ENCODE measurements at regions not wholly inside any gene's neighbourhood (a gene's known extent, or its start where the extent isn't known, plus 50 kb on each side); places are given as distances from the start of the nearest gene placed in this dataset.

DNA sequence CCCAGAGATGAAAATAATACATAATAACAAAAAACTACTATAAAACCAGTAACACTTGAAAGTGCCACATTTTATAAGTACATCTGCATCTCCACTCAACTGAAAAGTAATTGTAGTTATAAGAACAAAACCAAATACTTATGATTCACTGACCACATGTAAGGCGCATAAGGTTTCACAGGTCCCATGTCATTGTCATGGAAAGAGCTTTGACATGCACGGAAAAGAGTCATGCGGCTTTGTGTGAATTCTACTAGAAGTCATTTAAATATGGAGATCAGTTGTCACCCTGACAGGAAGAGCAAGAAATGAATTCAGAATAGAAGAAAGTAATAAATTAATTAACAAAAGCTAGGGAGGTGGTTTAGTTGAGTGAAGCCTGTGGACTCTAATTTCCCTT, 459.1 kb downstream of the CDH2 start:
- H3K4me3 Mint-ChIP-seq, result no peak overlapping the region
- no peaks in the 10 kb centered on the region for H3K36me3 Mint-ChIP-seq (ENCODE audit: insufficient read depth)
- peaks cover 10% of the 10 kb centered on the region in 2 donors for H3K9me3 Mint-ChIP-seq
- H3K27ac Mint-ChIP-seq, result no peak overlapping the region
- no peaks in the 10 kb centered on the region for H3K4me1 Mint-ChIP-seq (ENCODE audit: low read depth in 2 of 2)
- ATAC-seq (replicated peaks), result no peak
- no peaks in the 10 kb centered on the region for H3K27me3 Mint-ChIP-seq
- DNase-seq, result no peak

GRCh38 chr18:27717250-27717649, 459.7 kb downstream of the CDH2 start:
- ATAC-seq (replicated peaks) (no peak), DNase-seq (no peak)
- Mint-ChIP-seq H3K4me1 (ENCODE audit: low read depth in 2 of 2) (no peaks in the 10 kb centered on the region), H3K27ac (no peak overlapping the region), H3K36me3 (ENCODE audit: insufficient read depth) (no peaks in the 10 kb centered on the region), H3K9me3 (peaks cover 10% of the 10 kb centered on the region in 2 donors), H3K4me3 (no peak overlapping the region), H3K27me3 (no peaks in the 10 kb centered on the region)

GRCh38 chr18:27715751-27716150, 461.2 kb downstream of the CDH2 start:
- Mint-ChIP-seq H3K36me3 (ENCODE audit: insufficient read depth) (no peaks in the 10 kb centered on the region), H3K4me3 (no peak overlapping the region), H3K27me3 (no peaks in the 10 kb centered on the region), H3K9me3 (peaks cover 10% of the 10 kb centered on the region in 2 donors), H3K27ac (no peak overlapping the region), H3K4me1 (ENCODE audit: low read depth in 2 of 2) (no peaks in the 10 kb centered on the region)
- DNase-seq, result no peak
- ATAC-seq (replicated peaks), result no peak

DNA sequence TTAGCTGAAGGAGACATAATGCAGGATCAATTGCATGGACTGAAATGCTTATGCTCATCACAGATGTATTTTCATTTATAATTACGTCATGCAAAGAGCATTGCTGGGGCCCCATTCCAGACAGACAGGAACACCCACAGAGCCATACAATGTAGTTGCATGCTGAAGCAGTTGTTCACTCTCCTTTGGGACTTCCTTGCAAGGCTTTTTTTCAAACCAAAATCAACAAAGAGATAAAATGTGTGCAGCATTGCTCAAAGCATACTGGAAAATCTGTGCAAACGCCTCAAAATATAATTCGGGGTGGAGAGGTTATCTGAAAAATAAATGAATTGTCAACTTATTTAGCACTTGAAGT, 463.2 kb downstream of the CDH2 start:
- Mint-ChIP-seq H3K4me3 (no peak overlapping the region), H3K4me1 (ENCODE audit: low read depth in 2 of 2) (no peaks in the 10 kb centered on the region), H3K27me3 (no peaks in the 10 kb centered on the region), H3K9me3 (peaks cover 11 to 16% of the 10 kb centered on the region in 2 donors), H3K27ac (no peak overlapping the region), H3K36me3 (ENCODE audit: insufficient read depth) (no peaks in the 10 kb centered on the region)
- DNase-seq (no peak), ATAC-seq (replicated peaks) (no peak)

DNA sequence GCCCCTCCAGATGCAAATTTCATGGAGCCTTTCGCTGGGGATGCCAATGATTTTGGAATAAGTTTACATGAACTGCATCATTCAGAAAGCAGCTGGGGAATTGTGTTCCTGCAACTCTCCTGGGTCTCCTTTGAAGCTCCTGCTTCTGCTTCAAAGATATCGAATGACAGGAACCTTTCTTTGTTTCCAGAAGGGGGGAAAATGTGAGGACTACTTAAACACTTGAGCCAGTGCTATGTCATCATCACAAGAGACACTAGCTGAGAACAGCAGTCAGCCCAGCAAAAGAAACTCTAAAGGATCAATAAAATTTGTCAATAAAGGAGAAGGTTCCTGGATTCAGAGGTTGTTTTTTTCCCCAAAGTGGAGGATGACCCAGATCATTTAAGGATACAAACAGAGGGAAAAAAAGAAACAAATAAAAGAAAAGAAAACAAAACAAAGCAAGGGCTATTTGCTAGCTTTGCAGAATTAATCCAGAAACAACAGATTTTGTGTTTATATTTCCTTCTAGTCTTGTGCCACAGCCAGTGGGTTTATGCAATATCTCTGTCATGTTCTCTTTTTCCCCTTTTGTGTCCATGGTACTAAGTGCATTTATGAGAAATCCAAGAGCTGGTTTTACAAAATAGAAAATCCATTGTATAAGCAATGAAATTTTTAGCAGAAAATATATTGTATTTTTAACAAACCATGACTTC, 463.7 kb downstream of the CDH2 start:
- DNase-seq, result no peak
- H3K9me3 Mint-ChIP-seq, result peaks cover 11 to 17% of the 10 kb centered on the region in 2 donors
- no peaks in the 10 kb centered on the region for H3K27me3 Mint-ChIP-seq
- H3K4me3 Mint-ChIP-seq, result no peak overlapping the region
- ATAC-seq (replicated peaks), result no peak
- no peaks in the 10 kb centered on the region for H3K4me1 Mint-ChIP-seq (ENCODE audit: low read depth in 2 of 2)
- no peak overlapping the region for H3K27ac Mint-ChIP-seq
- no peaks in the 10 kb centered on the region for H3K36me3 Mint-ChIP-seq (ENCODE audit: insufficient read depth)

- no peaks in the 10 kb centered on the region for H3K36me3 Mint-ChIP-seq (ENCODE audit: insufficient read depth)
- H3K27me3 Mint-ChIP-seq, result no peaks in the 10 kb centered on the region
- H3K4me1 Mint-ChIP-seq (ENCODE audit: low read depth in 2 of 2), result no peaks in the 10 kb centered on the region
- DNase-seq (no peak), ATAC-seq (replicated peaks) (no peak)
- no peak overlapping the region for H3K4me3 Mint-ChIP-seq
- no peak overlapping the region for H3K27ac Mint-ChIP-seq
- H3K9me3 Mint-ChIP-seq, result peaks cover 12 to 15% of the 10 kb centered on the region in 2 donors
Measured at GRCh38 chr18:27712066-27712465, 464.9 kb downstream of the CDH2 start.

DNA sequence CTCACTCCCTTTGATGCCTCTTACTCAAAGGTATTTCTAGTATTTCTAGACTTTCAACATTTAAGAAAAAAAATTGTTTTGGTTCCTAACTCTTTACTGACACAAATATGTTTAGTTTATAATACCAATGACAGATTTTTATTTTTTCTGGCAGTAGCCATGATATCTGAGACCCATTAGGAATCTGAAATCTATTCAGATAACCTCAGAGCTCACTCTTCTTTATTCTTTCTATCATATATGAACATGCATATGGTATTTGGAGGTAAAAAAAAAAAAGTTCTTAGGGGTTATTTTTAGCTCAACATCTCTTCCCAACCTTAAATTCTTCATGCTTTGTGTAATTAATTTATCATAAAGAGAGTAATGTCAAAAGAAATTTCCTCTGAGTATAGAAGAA, 465.5 kb downstream of the CDH2 start:
- no peak overlapping the region for H3K4me3 Mint-ChIP-seq
- H3K9me3 Mint-ChIP-seq, result peaks cover 8 to 13% of the 10 kb centered on the region in 2 donors
- H3K4me1 Mint-ChIP-seq (ENCODE audit: low read depth in 2 of 2), result no peaks in the 10 kb centered on the region
- no peak overlapping the region for H3K27ac Mint-ChIP-seq
- no peaks in the 10 kb centered on the region for H3K36me3 Mint-ChIP-seq (ENCODE audit: insufficient read depth)
- ATAC-seq (replicated peaks), result no peak
- DNase-seq, result no peak
- H3K27me3 Mint-ChIP-seq, result no peaks in the 10 kb centered on the region

GRCh38 chr18:27709344-27709743, 467.6 kb downstream of the CDH2 start:
- Mint-ChIP-seq H3K4me1 (ENCODE audit: low read depth in 2 of 2) (no peaks in the 10 kb centered on the region), H3K9me3 (peaks cover 7 to 9% of the 10 kb centered on the region in 2 donors), H3K27ac (no peak overlapping the region), H3K36me3 (ENCODE audit: insufficient read depth) (no peaks in the 10 kb centered on the region), H3K27me3 (no peaks in the 10 kb centered on the region), H3K4me3 (no peak overlapping the region)
- no peak for ATAC-seq (replicated peaks)
- DNase-seq, result no peak

- H3K27ac Mint-ChIP-seq, result no peak overlapping the region
- DNase-seq, result no peak
Measured at GRCh38 chr18:27707201-27707600, 469.7 kb downstream of the CDH2 start.

GRCh38 chr18:27704736-27705361, 472.1 kb downstream of the CDH2 start:
- Mint-ChIP-seq H3K27ac (no peak overlapping the region), H3K27me3 (no peaks in the 10 kb centered on the region), H3K9me3 (peaks cover 16 to 23% of the 10 kb centered on the region in 2 donors), H3K4me3 (no peak overlapping the region), H3K36me3 (ENCODE audit: insufficient read depth) (no peaks in the 10 kb centered on the region), H3K4me1 (ENCODE audit: low read depth in 2 of 2) (no peaks in the 10 kb centered on the region)
- ATAC-seq (replicated peaks) (no peak), DNase-seq (no peak)

More at GRCh38 chr18:27707201-27707600, 469.7 kb downstream of the CDH2 start:
- H3K36me3 Mint-ChIP-seq (ENCODE audit: insufficient read depth), result no peaks in the 10 kb centered on the region
- peaks cover 11 to 19% of the 10 kb centered on the region in 2 donors for H3K9me3 Mint-ChIP-seq
- no peaks in the 10 kb centered on the region for H3K27me3 Mint-ChIP-seq
- H3K4me1 Mint-ChIP-seq (ENCODE audit: low read depth in 2 of 2), result no peaks in the 10 kb centered on the region
- no peak for ATAC-seq (replicated peaks)
- H3K4me3 Mint-ChIP-seq, result no peak overlapping the region

- Mint-ChIP-seq H3K4me3 (no peak overlapping the region), H3K27ac (no peak overlapping the region), H3K9me3 (peaks cover 18 to 27% of the 10 kb centered on the region in 2 donors), H3K4me1 (ENCODE audit: low read depth in 2 of 2) (no peaks in the 10 kb centered on the region), H3K36me3 (ENCODE audit: insufficient read depth) (no peaks in the 10 kb centered on the region), H3K27me3 (no peaks in the 10 kb centered on the region)
- DNase-seq (no peak), ATAC-seq (replicated peaks) (no peak)
Measured at GRCh38 chr18:27699137-27699536, 477.8 kb downstream of the CDH2 start.

GRCh38 chr18:27696148-27696547, 480.8 kb downstream of the CDH2 start:
- H3K27ac Mint-ChIP-seq, result no peak overlapping the region
- no peaks in the 10 kb centered on the region for H3K27me3 Mint-ChIP-seq
- H3K4me1 Mint-ChIP-seq (ENCODE audit: low read depth in 2 of 2), result no peaks in the 10 kb centered on the region
- no peak for ATAC-seq (replicated peaks)
- H3K4me3 Mint-ChIP-seq, result no peak overlapping the region
- peaks cover 16 to 21% of the 10 kb centered on the region in 2 donors for H3K9me3 Mint-ChIP-seq
- no peaks in the 10 kb centered on the region for H3K36me3 Mint-ChIP-seq (ENCODE audit: insufficient read depth)
- DNase-seq, result no peak

- no peaks in the 10 kb centered on the region for H3K4me1 Mint-ChIP-seq (ENCODE audit: low read depth in 2 of 2)
- H3K36me3 Mint-ChIP-seq (ENCODE audit: insufficient read depth), result no peaks in the 10 kb centered on the region
- DNase-seq, result no peak
- peaks cover 16 to 21% of the 10 kb centered on the region in 2 donors for H3K9me3 Mint-ChIP-seq
- no peak for ATAC-seq (replicated peaks)
- H3K4me3 Mint-ChIP-seq, result no peak overlapping the region
- H3K27me3 Mint-ChIP-seq, result no peaks in the 10 kb centered on the region
- H3K27ac Mint-ChIP-seq, result no peak overlapping the region
Measured at GRCh38 chr18:27695503-27695902, 481.4 kb downstream of the CDH2 start.

DNA sequence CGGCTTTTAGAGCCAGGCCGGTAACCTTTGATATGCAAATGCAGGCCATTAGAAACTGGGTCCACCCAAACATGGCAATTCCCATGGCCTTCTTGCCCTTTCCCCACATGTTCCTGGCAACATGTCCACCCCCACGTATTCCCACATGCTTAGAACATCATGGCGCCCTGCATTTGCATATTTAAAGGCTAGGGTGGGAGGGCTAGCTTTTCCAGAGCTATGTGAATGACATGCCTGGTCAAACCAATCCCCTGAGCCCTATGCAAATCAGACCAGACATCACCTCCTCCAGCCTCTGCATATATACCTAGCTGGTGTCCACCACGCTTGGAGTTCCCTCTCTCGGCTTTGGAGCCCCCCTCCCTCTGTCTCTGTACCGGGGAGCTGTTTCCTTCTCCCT, 481.9 kb downstream of the CDH2 start:
- no peak overlapping the region for H3K27ac Mint-ChIP-seq
- ATAC-seq (replicated peaks), result no peak

More for the DNA sequence above, 481.9 kb downstream of the CDH2 start:
- Mint-ChIP-seq H3K4me3 (no peak overlapping the region), H3K4me1 (ENCODE audit: low read depth in 2 of 2) (no peaks in the 10 kb centered on the region), H3K27me3 (no peaks in the 10 kb centered on the region), H3K9me3 (peaks cover 15 to 19% of the 10 kb centered on the region in 2 donors), H3K36me3 (ENCODE audit: insufficient read depth) (no peaks in the 10 kb centered on the region)
- no peak for DNase-seq

Measured in effector memory CD8-positive, alpha-beta T cell (primary cell).